ENCODE measurements at regions not wholly inside any gene's neighbourhood (a gene's known extent, or its start where the extent isn't known, plus 50 kb on each side); places are given as distances from the start of the nearest gene placed in this dataset.

- Histone ChIP-seq H3K27ac (ENCODE audit: low read depth in 2 of 2, low read length in 2 of 2) (no peak overlapping the region), H3K9ac (ENCODE audit: low read length in 3 of 3) (no peak overlapping the region), H3K9me3 (ENCODE audit: control insufficient read depth in 2 of 3, insufficient read depth in 1 of 3, low read length in 3 of 3) (no peaks in the 10 kb centered on the region), H3K4me1 (ENCODE audit: control insufficient read depth in 2 of 3, insufficient read depth in 2 of 3, low read depth in 1 of 3, low read length in 3 of 3) (no peaks in the 10 kb centered on the region), H3K36me3 (ENCODE audit: control insufficient read depth in 2 of 3, insufficient read depth in 3 of 3, low read length in 3 of 3) (no peaks in the 10 kb centered on the region), H3K27me3 (ENCODE audit: control insufficient read depth, insufficient read depth, low read length) (no peaks in the 10 kb centered on the region), H3K4me3 (ENCODE audit: low read length in 3 of 3) (no peak overlapping the region)
- no peak for FAIRE-seq
- no peak for TF ChIP-seq CTCF (IDR thresholded peaks at IDR 0.05; ENCODE audit: borderline replicate concordance, extremely low read depth, insufficient read depth)
- intact Hi-C loops (cut with DNase I), result no loop called here
- no peak for DNase-seq
Measured at GRCh38 chr12:66964629-66965028, 285.8 kb upstream of the GRIP1 start.

- no peak overlapping the region for H3K9ac ChIP-seq (ENCODE audit: low read length in 3 of 3)
- TF ChIP-seq CTCF (IDR thresholded peaks at IDR 0.05; ENCODE audit: borderline replicate concordance, extremely low read depth, insufficient read depth), result no peak
- no peaks in the 10 kb centered on the region for H3K4me1 ChIP-seq (ENCODE audit: control insufficient read depth in 2 of 3, insufficient read depth in 2 of 3, low read depth in 1 of 3, low read length in 3 of 3)
- H3K9me3 ChIP-seq (ENCODE audit: control insufficient read depth in 2 of 3, insufficient read depth in 1 of 3, low read length in 3 of 3), result no peaks in the 10 kb centered on the region
- intact Hi-C loops (cut with DNase I), result no loop called here
- H3K27ac ChIP-seq (ENCODE audit: low read depth in 2 of 2, low read length in 2 of 2), result no peak overlapping the region
- FAIRE-seq (no peak), DNase-seq (no peak)
- H3K4me3 ChIP-seq (ENCODE audit: low read length in 3 of 3), result no peak overlapping the region
- no peaks in the 10 kb centered on the region for H3K27me3 ChIP-seq (ENCODE audit: control insufficient read depth, insufficient read depth, low read length)
- no peaks in the 10 kb centered on the region for H3K36me3 ChIP-seq (ENCODE audit: control insufficient read depth in 2 of 3, insufficient read depth in 3 of 3, low read length in 3 of 3)
Measured at GRCh38 chr12:66965621-66966020, 286.7 kb upstream of the GRIP1 start.

GRCh38 chr12:66971816-66972215 lies 292.9 kb upstream of the GRIP1 start:
- FAIRE-seq (no peak), DNase-seq (no peak)
- intact Hi-C loops (cut with DNase I), result no loop called here
- Histone ChIP-seq H3K27me3 (ENCODE audit: control insufficient read depth, insufficient read depth, low read length) (no peaks in the 10 kb centered on the region), H3K27ac (ENCODE audit: low read depth in 2 of 2, low read length in 2 of 2) (no peak overlapping the region), H3K4me1 (ENCODE audit: control insufficient read depth in 2 of 3, insufficient read depth in 2 of 3, low read depth in 1 of 3, low read length in 3 of 3) (no peaks in the 10 kb centered on the region), H3K4me3 (ENCODE audit: low read length in 3 of 3) (no peak overlapping the region), H3K36me3 (ENCODE audit: control insufficient read depth in 2 of 3, insufficient read depth in 3 of 3, low read length in 3 of 3) (no peaks in the 10 kb centered on the region), H3K9ac (ENCODE audit: low read length in 3 of 3) (no peak overlapping the region), H3K9me3 (ENCODE audit: control insufficient read depth in 2 of 3, insufficient read depth in 1 of 3, low read length in 3 of 3) (no peaks in the 10 kb centered on the region)
- no peak for TF ChIP-seq CTCF (IDR thresholded peaks at IDR 0.05; ENCODE audit: borderline replicate concordance, extremely low read depth, insufficient read depth)

- intact Hi-C loops (cut with DNase I), result no loop called here
- Histone ChIP-seq H3K9me3 (ENCODE audit: control insufficient read depth in 2 of 3, insufficient read depth in 1 of 3, low read length in 3 of 3) (no peaks in the 10 kb centered on the region), H3K27me3 (ENCODE audit: control insufficient read depth, insufficient read depth, low read length) (no peaks in the 10 kb centered on the region), H3K4me3 (ENCODE audit: low read length in 3 of 3) (no peak overlapping the region), H3K9ac (ENCODE audit: low read length in 3 of 3) (no peak overlapping the region), H3K4me1 (ENCODE audit: control insufficient read depth in 2 of 3, insufficient read depth in 2 of 3, low read depth in 1 of 3, low read length in 3 of 3) (no peaks in the 10 kb centered on the region), H3K27ac (ENCODE audit: low read depth in 2 of 2, low read length in 2 of 2) (no peak overlapping the region), H3K36me3 (ENCODE audit: control insufficient read depth in 2 of 3, insufficient read depth in 3 of 3, low read length in 3 of 3) (no peaks in the 10 kb centered on the region)
- no peak for FAIRE-seq
- TF ChIP-seq CTCF (IDR thresholded peaks at IDR 0.05; ENCODE audit: borderline replicate concordance, extremely low read depth, insufficient read depth), result no peak
- no peak for DNase-seq
Measured at GRCh38 chr12:66976526-66976925, 292.6 kb upstream of the CAND1 start.

Measured in kidney (tissue), 13 donors.